Activated CD4-positive, alpha-beta T cell treated with anti-CD3 and anti-CD28 coated beads, Interleukin-10, Interleukin-2, amounts not matched to agents 100 ng/mL and 50 ng/mL, durations not matched to agents 16 hours and 8 hours (primary cell): ENCODE measurements at regions not wholly inside any gene's neighbourhood (a gene's known extent, or its start where the extent isn't known, plus 50 kb on each side); places are given as distances from the start of the nearest gene placed in this dataset.
A peak's percentile ranks its signal among the peaks of the same experiment; 100 is the strongest.

Experiments
- DNase-seq: peaks from one replicate; pipeline ENCODE4 v3.0.0-alpha.2; 2020

- no peak for DNase-seq
Measured at GRCh38 chr16:87246269-87247065, 70.7 kb downstream of the C16orf95 start.

GRCh38 chr16:87248714-87249113, 68.5 kb downstream of the C16orf95 start:
- DNase-seq, result peak; percentile 55

- DNase-seq, result no peak
Measured at GRCh38 chr16:87249425-87249824, 67.8 kb downstream of the C16orf95 start.

GRCh38 chr16:87250431-87250960, 66.7 kb downstream of the C16orf95 start:
- DNase-seq, result no peak

GRCh38 chr16:87252269-87252970, 64.8 kb downstream of the C16orf95 start:
- peak; percentile 57 for DNase-seq
